Thyroid gland (tissue), 4 donors: ENCODE measurements at regions not wholly inside any gene's neighbourhood (a gene's known extent, or its start where the extent isn't known, plus 50 kb on each side); places are given as distances from the start of the nearest gene placed in this dataset.
"Not testable (repeated sequence)": the region's sequence is repeated elsewhere in the genome, so short reads cannot be mapped to it uniquely, and the experiment has no call there.

Experiments
- DNase-seq, 2 donors: peaks; one replicate each; pipeline ENCODE4 v3.0.0-alpha.2; 2019
- H3K27ac ChIP-seq, 3 donors: fragments of 200-600 bp; sonication (generic); 1 replicate in 2 of 3; 2 replicates in 1 of 3; pipeline ENCODE4 v1.5.1; 2016 to 2019; ENCODE audit warnings: mild to moderate bottlenecking in 1 of 3, moderate library complexity in 1 of 3
- H3K27me3 ChIP-seq: fragments of 200-600 bp; sonication (generic); one replicate; pipeline ENCODE4 v1.5.1; 2019
- H3K36me3 ChIP-seq, 2 donors: fragments of 200-600 bp; sonication (generic); one replicate each; pipeline ENCODE4 v1.5.1; 2016 to 2019
- H3K4me1 ChIP-seq, 2 donors: fragments of 200-600 bp; sonication (generic); one replicate each; pipeline ENCODE4 v1.5.1; 2017 to 2019
- H3K4me3 ChIP-seq, 3 donors: fragments of 200-600 bp; sonication (generic); replicated peaks in 1 of 3; 1 replicate in 2 of 3; 2 replicates in 1 of 3; pipeline ENCODE4 v1.5.1; 2016; ENCODE audit warnings: mild to moderate bottlenecking in 1 of 3
- H3K9me3 ChIP-seq: fragments of 200-600 bp; sonication (generic); one replicate; pipeline ENCODE4 v1.5.1; 2017
- CTCF ChIP-seq, 6 experiments: fragments of 200-600 bp in 3 of 6; fragments of 450-650 bp in 3 of 6; sonication (generic) in 3 of 6; IDR thresholded peaks; one replicate each; pipeline ENCODE4 v1.5.1; 2016 to 2019; ENCODE audit warnings: antibody characterized with exemption in 6 of 6, mild to moderate bottlenecking in 2 of 6, inconsistent platforms in 1 of 6, moderate library complexity in 1 of 6
- POLR2A ChIP-seq, 2 donors: fragments of 450-650 bp; IDR thresholded peaks; one replicate each; pipeline ENCODE4 v1.6.1; 2017; ENCODE audit warnings: antibody characterized with exemption in 2 of 2, mild to moderate bottlenecking in 2 of 2, moderate library complexity in 1 of 2
- WGBS, 2 donors: methylation state at CpG; one replicate each; pipeline ENCODE4 v1.1.5; 2017; 5-methylcytosine and 5-hydroxymethylcytosine counted together
- intact Hi-C: fragments of 100-400 bp; cut with DNase I; formaldehyde crosslinking; loops from one replicate; pipeline ENCODE4 v1.15.1; 2023

- intact Hi-C loops, result no loop called here
- WGBS, 2 donors, result 38 to 40% methylated on average over 3 of the region's 3 CpGs
- Histone ChIP-seq H3K4me1 (no peaks in the 10 kb centered on the region), H3K27me3 (no peaks in the 10 kb centered on the region), H3K27ac (no peak overlapping the region), H3K36me3 (no peaks in the 10 kb centered on the region), H3K9me3 (no peaks in the 10 kb centered on the region), H3K4me3 (no peak overlapping the region)
- no peak for DNase-seq
- TF ChIP-seq CTCF (IDR thresholded peaks at IDR 0.05) (no peak), POLR2A (IDR thresholded peaks at IDR 0.05) (no peak)
Measured at GRCh38 chrX:1102786-1103185, 109.7 kb downstream of the CRLF2 start.

GRCh38 chrX:1102221-1102620 is 110.2 kb downstream of the CRLF2 start:
- H3K4me1 ChIP-seq, DNase-seq, H3K9me3 ChIP-seq, H3K27ac ChIP-seq, H3K27me3 ChIP-seq, intact Hi-C loops, H3K4me3 ChIP-seq, H3K36me3 ChIP-seq: not testable (repeated sequence)

GRCh38 chrX:1099146-1099770 is 113.2 kb downstream of the CRLF2 start:
- WGBS, 2 donors, result 66 to 71% methylated on average over 6 to 9 of the region's 9 CpGs
- no peaks in the 10 kb centered on the region for H3K4me1 ChIP-seq
- H3K27ac ChIP-seq, result no peak overlapping the region
- no peak for DNase-seq
- H3K9me3 ChIP-seq, result no peaks in the 10 kb centered on the region
- TF ChIP-seq CTCF (IDR thresholded peaks at IDR 0.05) (no peak), POLR2A (IDR thresholded peaks at IDR 0.05) (no peak)
- H3K4me3 ChIP-seq, result no peak overlapping the region
- intact Hi-C loops, result no loop called here
- no peaks in the 10 kb centered on the region for H3K36me3 ChIP-seq
- H3K27me3 ChIP-seq, result no peaks in the 10 kb centered on the region

GRCh38 chrX:1097328-1097727 is 115.1 kb downstream of the CRLF2 start:
- TF ChIP-seq POLR2A (IDR thresholded peaks at IDR 0.05) (no peak), CTCF (IDR thresholded peaks at IDR 0.05) (no peak)
- Histone ChIP-seq H3K27me3 (no peaks in the 10 kb centered on the region), H3K4me3 (no peak overlapping the region), H3K27ac (no peak overlapping the region), H3K9me3 (no peaks in the 10 kb centered on the region), H3K36me3 (no peaks in the 10 kb centered on the region), H3K4me1 (no peaks in the 10 kb centered on the region)
- DNase-seq, result no peak
- WGBS, 2 donors, result 93 to 100% methylated on average over 1 of the region's 1 CpG
- intact Hi-C loops, result no loop called here

- H3K9me3 ChIP-seq, result no peaks in the 10 kb centered on the region
- DNase-seq, result no peak
- 88 to 89% methylated on average over 17 of the region's 17 CpGs for WGBS, 2 donors
- no peaks in the 10 kb centered on the region for H3K4me1 ChIP-seq
- intact Hi-C loops, result no loop called here
- H3K4me3 ChIP-seq, result no peak overlapping the region
- H3K27me3 ChIP-seq, result no peaks in the 10 kb centered on the region
- H3K36me3 ChIP-seq, result no peaks in the 10 kb centered on the region
- no peak overlapping the region for H3K27ac ChIP-seq
- TF ChIP-seq CTCF (IDR thresholded peaks at IDR 0.05) (no peak), POLR2A (IDR thresholded peaks at IDR 0.05) (no peak)
Measured at GRCh38 chrX:1094566-1095333, 117.7 kb downstream of the CRLF2 start.
